ENCODE measurements at regions not wholly inside any gene's neighbourhood (a gene's known extent, or its start where the extent isn't known, plus 50 kb on each side); places are given as distances from the start of the nearest gene placed in this dataset.
A peak's percentile ranks its signal among the peaks of the same experiment; 100 is the strongest.

DNA sequence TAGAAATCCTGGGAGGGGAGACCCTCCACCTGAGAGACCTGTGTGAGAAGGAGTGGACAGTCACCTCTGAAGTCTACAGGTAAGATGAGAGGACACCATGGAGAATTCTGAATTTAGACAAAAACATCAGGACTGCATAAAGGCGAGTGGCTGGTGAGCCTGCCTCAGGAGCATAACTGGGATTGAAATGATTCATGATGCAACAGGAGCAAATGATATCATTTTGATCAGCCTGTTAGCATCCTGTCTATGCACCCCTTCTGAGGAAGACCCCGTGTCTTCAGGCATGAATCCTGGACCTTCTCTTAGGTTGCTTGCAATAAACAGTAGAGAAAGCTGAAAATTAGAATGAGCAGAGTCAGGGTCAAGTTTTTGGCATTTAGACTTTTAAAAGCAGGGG lies 245.8 kb downstream of the ETAA1 start:
- ATAC-seq = no peak
- WGBS = 82% methylated on average over 2 of the region's 2 CpGs
- intact Hi-C loops (cut with DNase I) = loop anchor here in 2 of 4 donors (10.0 kb wide), 3 partner anchors 78 to 1218 kb away; partner anchors contain the start of gene MEIS1 (in 1 of the 2)
- H3K27ac ChIP-seq (ENCODE audit: low read length) = no peak overlapping the region
- H3K27me3 ChIP-seq (ENCODE audit: control insufficient read depth, insufficient read depth) = no peaks in the 10 kb centered on the region
- no peak overlapping the region for H3K4me3 ChIP-seq (ENCODE audit: low read length)
- H3K9me3 ChIP-seq (ENCODE audit: control insufficient read depth, low read length) = no peaks in the 10 kb centered on the region
- no peaks in the 10 kb centered on the region for H3K4me1 ChIP-seq (ENCODE audit: control insufficient read depth, insufficient read depth, low read length)
- no peak for DNase-seq

GRCh38 chr2:67645280-67646138 lies 248.4 kb downstream of the ETAA1 start:
- no peak for ATAC-seq

GRCh38 chr2:67646714-67647333 lies 249.7 kb downstream of the ETAA1 start:
- intact Hi-C loops (cut with DNase I) = loop anchor here in 2 of 4 donors (10.0 kb wide), 3 partner anchors 82 to 1222 kb away; partner anchors contain the start of gene MEIS1 (in 1 of the 2)
- H3K4me3 ChIP-seq (ENCODE audit: low read length) = no peak overlapping the region
- H3K27me3 ChIP-seq (ENCODE audit: control insufficient read depth, insufficient read depth) = no peaks in the 10 kb centered on the region
- peaks cover 7% of the 10 kb centered on the region for H3K4me1 ChIP-seq (ENCODE audit: control insufficient read depth, insufficient read depth, low read length)
- ATAC-seq (no peak), DNase-seq (no peak)
- H3K9me3 ChIP-seq (ENCODE audit: control insufficient read depth, low read length) = no peaks in the 10 kb centered on the region
- no peak overlapping the region for H3K27ac ChIP-seq (ENCODE audit: low read length)
- WGBS = 96% methylated on average over 6 of the region's 6 CpGs

More at GRCh38 chr2:67645280-67646138, 248.4 kb downstream of the ETAA1 start:
- no peak for DNase-seq
- no peak overlapping the region for H3K4me3 ChIP-seq (ENCODE audit: low read length)
- no peaks in the 10 kb centered on the region for H3K27me3 ChIP-seq (ENCODE audit: control insufficient read depth, insufficient read depth)
- H3K4me1 ChIP-seq (ENCODE audit: control insufficient read depth, insufficient read depth, low read length) = peaks cover 7% of the 10 kb centered on the region
- 37% methylated on average over 3 of the region's 3 CpGs for WGBS
- H3K9me3 ChIP-seq (ENCODE audit: control insufficient read depth, low read length) = no peaks in the 10 kb centered on the region
- intact Hi-C loops (cut with DNase I) = loop anchor here in 2 of 4 donors (10.0 kb wide), 3 partner anchors 81 to 1221 kb away; partner anchors contain the start of gene MEIS1 (in 1 of the 2)
- peak overlapping the region; percentile 31 for H3K27ac ChIP-seq (ENCODE audit: low read length)

DNA sequence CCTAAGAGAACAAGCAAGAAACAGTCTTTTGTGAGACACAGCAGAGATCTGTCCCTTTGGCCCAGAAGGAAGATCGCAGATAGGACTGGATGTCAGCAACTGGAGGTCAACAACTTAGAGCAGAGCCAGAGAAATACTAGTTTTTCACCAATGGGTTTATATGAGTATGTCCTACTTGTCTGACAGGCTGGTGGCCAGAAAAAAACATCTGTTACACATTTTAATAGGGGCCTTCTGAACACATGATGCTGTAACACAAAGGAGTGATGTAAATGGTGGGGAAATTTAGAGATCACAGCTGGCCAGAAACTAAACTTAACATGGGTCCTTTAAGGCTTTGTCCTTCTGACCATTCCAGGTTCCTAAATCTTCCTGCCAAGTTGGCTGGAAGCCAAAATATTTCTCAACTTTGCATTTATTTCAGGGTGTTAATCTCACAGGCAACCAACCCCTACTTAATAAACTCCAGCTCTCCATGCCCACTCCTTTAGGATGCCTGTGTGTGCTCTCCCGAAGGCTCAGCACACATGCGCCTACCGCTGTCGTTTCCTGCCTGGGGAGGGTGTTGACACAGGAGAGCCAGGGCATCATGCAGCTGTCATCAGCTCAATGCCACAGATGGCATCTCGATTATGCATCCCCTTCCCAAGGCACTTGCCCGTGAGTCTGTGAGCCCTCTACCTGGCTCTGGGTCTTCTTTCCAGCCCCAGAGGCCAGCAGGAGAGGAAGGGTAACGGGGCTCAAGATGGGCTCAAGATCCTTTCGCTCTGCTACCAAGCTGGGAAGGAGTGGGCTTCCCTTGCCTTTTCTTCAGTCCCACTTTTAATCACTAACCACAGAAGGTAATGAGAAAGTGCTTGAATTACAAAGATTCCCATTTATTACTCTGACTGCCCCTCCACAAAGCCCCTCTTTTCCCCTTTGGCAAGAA lies 252.5 kb downstream of the ETAA1 start:
- Histone ChIP-seq H3K4me3 (ENCODE audit: low read length) (no peak overlapping the region), H3K9me3 (ENCODE audit: control insufficient read depth, low read length) (no peaks in the 10 kb centered on the region), H3K27me3 (ENCODE audit: control insufficient read depth, insufficient read depth) (no peaks in the 10 kb centered on the region), H3K4me1 (ENCODE audit: control insufficient read depth, insufficient read depth, low read length) (peaks cover 7% of the 10 kb centered on the region), H3K27ac (ENCODE audit: low read length) (peak overlapping the region; percentile 82)
- intact Hi-C loops (cut with DNase I) = loop anchor here in 3 of 4 donors (10.0 kb wide), 5 partner anchors 85 to 1225 kb away; partner anchors contain the start of gene MEIS1 (in 1 of the 3)
- ATAC-seq (peak; percentile 83 to 85), DNase-seq (peak; percentile 34 to 72 (median 71))
- WGBS = 42% methylated on average over 9 of the region's 9 CpGs

DNA sequence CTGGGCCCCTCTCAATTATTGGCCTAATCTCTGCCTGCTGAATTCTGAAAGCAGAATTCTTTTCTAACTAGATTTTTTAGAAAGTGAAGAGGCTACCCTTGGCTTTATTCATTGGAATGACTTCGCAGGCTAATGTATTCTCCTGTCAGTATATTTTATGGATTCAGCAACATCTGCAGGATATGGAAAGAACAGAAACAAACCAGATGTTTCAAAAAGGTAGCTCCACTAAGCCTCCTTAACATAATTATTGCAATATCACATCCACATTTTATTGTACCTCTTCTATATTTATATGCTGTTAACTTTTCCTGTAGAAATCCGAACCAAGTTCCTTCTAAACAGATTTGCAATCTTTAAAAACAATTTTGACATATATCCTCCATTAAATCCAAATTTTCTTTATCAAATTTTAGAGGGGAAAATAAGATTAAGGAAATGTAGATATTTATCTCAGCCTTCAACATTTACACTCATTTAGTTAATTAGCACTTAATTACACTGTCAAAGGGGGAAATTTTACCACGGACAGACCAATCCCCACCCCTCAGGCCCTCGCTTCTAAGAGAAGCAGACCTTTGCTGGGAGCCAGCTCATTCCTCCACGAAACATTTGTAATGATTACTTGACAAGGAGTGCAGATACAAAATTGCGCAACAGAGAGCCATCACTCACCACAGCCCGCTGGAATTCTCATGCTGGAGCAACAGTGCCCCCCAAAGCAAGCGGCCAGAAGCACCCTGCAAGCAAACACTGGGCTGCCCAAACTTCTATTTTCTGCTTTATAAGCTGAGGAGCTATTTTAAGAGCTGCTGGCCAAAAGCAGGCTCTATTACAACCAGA lies 253.4 kb downstream of the ETAA1 start:
- Histone ChIP-seq H3K4me1 (ENCODE audit: control insufficient read depth, insufficient read depth, low read length) (peaks cover 7% of the 10 kb centered on the region), H3K27ac (ENCODE audit: low read length) (peak overlapping the region; percentile 49), H3K9me3 (ENCODE audit: control insufficient read depth, low read length) (no peaks in the 10 kb centered on the region), H3K27me3 (ENCODE audit: control insufficient read depth, insufficient read depth) (no peaks in the 10 kb centered on the region), H3K4me3 (ENCODE audit: low read length) (no peak overlapping the region)
- ATAC-seq = peak; percentile 92 to 94
- 17% methylated on average over 8 of the region's 8 CpGs for WGBS
- intact Hi-C loops (cut with DNase I) = loop anchor here in 2 of 4 donors (10.0 kb wide), 2 partner anchors 194 to 1076 kb away; no protein-coding TSS in a partner anchor
- peak; percentile 83 to 90 (median 90) for DNase-seq

GRCh38 chr2:67651565-67651964 lies 254.4 kb downstream of the ETAA1 start:
- H3K4me1 ChIP-seq (ENCODE audit: control insufficient read depth, insufficient read depth, low read length) = peaks cover 7% of the 10 kb centered on the region
- ATAC-seq (no peak), DNase-seq (no peak)
- no peaks in the 10 kb centered on the region for H3K27me3 ChIP-seq (ENCODE audit: control insufficient read depth, insufficient read depth)
- 49% methylated on average over 3 of the region's 3 CpGs for WGBS
- intact Hi-C loops (cut with DNase I) = loop anchor here in 2 of 4 donors (10.0 kb wide), 2 partner anchors 193 to 1077 kb away; no protein-coding TSS in a partner anchor
- H3K4me3 ChIP-seq (ENCODE audit: low read length) = no peak overlapping the region
- no peak overlapping the region for H3K27ac ChIP-seq (ENCODE audit: low read length)
- no peaks in the 10 kb centered on the region for H3K9me3 ChIP-seq (ENCODE audit: control insufficient read depth, low read length)

DNA sequence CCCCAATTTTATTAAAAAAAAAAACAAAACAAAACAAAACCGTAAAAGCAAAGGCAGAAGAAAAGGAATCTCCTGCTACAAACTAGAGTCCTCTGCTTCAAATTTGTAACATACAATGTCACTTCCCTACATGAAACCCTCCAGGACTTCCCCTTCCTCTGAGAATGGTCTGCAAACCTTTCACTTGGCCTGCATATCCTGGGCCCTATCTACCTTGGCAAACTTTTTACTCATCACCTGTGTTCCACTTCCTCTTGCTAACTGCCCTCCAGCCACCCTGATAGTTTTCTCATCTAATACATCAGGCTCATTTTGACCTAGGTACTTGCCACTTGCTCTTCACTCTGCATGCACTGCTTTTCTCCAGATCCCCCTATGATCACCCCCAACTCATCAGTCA lies 255.5 kb downstream of the ETAA1 start:
- ATAC-seq (no peak), DNase-seq (no peak)
- 85% methylated on average over 1 of the region's 1 CpG for WGBS
- Histone ChIP-seq H3K9me3 (ENCODE audit: control insufficient read depth, low read length) (no peaks in the 10 kb centered on the region), H3K27ac (ENCODE audit: low read length) (no peak overlapping the region), H3K4me3 (ENCODE audit: low read length) (no peak overlapping the region), H3K27me3 (ENCODE audit: control insufficient read depth, insufficient read depth) (no peaks in the 10 kb centered on the region), H3K4me1 (ENCODE audit: control insufficient read depth, insufficient read depth, low read length) (peaks cover 7% of the 10 kb centered on the region)
- intact Hi-C loops (cut with DNase I) = loop anchor here in 2 of 4 donors (10.0 kb wide), 2 partner anchors 192 to 1078 kb away; no protein-coding TSS in a partner anchor

GRCh38 chr2:67656875-67657274 lies 259.7 kb downstream of the ETAA1 start:
- H3K27me3 ChIP-seq (ENCODE audit: control insufficient read depth, insufficient read depth) = no peaks in the 10 kb centered on the region
- H3K4me1 ChIP-seq (ENCODE audit: control insufficient read depth, insufficient read depth, low read length) = no peaks in the 10 kb centered on the region
- no peaks in the 10 kb centered on the region for H3K9me3 ChIP-seq (ENCODE audit: control insufficient read depth, low read length)
- WGBS = 68% methylated on average over 4 of the region's 4 CpGs
- no peak overlapping the region for H3K4me3 ChIP-seq (ENCODE audit: low read length)
- DNase-seq (no peak), ATAC-seq (no peak)
- intact Hi-C loops (cut with DNase I) = loop anchor here in 2 of 4 donors (10.0 kb wide), 2 partner anchors 188 to 1082 kb away; no protein-coding TSS in a partner anchor
- no peak overlapping the region for H3K27ac ChIP-seq (ENCODE audit: low read length)

GRCh38 chr2:67658820-67659219 lies 261.7 kb downstream of the ETAA1 start:
- intact Hi-C loops (cut with DNase I) = loop anchor here in 2 of 4 donors (10.0 kb wide), 2 partner anchors 186 to 1084 kb away; no protein-coding TSS in a partner anchor
- Histone ChIP-seq H3K4me3 (ENCODE audit: low read length) (no peak overlapping the region), H3K27ac (ENCODE audit: low read length) (no peak overlapping the region), H3K4me1 (ENCODE audit: control insufficient read depth, insufficient read depth, low read length) (no peaks in the 10 kb centered on the region), H3K9me3 (ENCODE audit: control insufficient read depth, low read length) (no peaks in the 10 kb centered on the region), H3K27me3 (ENCODE audit: control insufficient read depth, insufficient read depth) (no peaks in the 10 kb centered on the region)
- no peak for DNase-seq
- ATAC-seq = no peak

All from right cardiac atrium (tissue), 5 donors.